H1 (cell line): ENCODE measurements at regions not wholly inside any gene's neighbourhood (a gene's known extent, or its start where the extent isn't known, plus 50 kb on each side); places are given as distances from the start of the nearest gene placed in this dataset.

Experiments
- CTCF ChIA-PET: fragments of 300-600 bp; sonication (Branson Sonifier 250); formaldehyde crosslinking; loops from one replicate; lab custom pipeline; 2021; ENCODE audit not compliant: partially characterized antibody; lab: Charles Lee
- POLR2A ChIA-PET: fragments of 300-600 bp; sonication (Branson Sonifier 250); formaldehyde crosslinking; loops from one replicate; lab custom pipeline; 2021; ENCODE audit warnings: inconsistent platforms; ENCODE audit not compliant: partially characterized antibody; lab: Charles Lee
- DNase-seq, 2 experiments: peaks; one replicate each; pipeline versions ENCODE4 v3.0.0 to v3.0.0-alpha.2; 2010 to 2022; ENCODE audit warnings: low spot score in 2 of 2, low read depth in 1 of 2, mixed read lengths in 1 of 2
- FAIRE-seq: peaks from 2 replicates; lab custom pipeline; 2011; peaks lifted over from hg19 to GRCh38; lab: Jason Lieb, UNC
- H2AFZ ChIP-seq: 2 replicates; pipeline ENCODE4 v1.8.1; 2012; ENCODE audit warnings: low read length, inconsistent platforms
- H2AK5ac ChIP-seq: 2 replicates; pipeline ENCODE4 v1.6.1; 2013; ENCODE audit warnings: low read depth, low read length
- H2BK120ac ChIP-seq: replicated peaks from 2 replicates; pipeline ENCODE3; 2013; ENCODE audit warnings: low read depth, low read length, inconsistent platforms
- H2BK12ac ChIP-seq: 2 replicates; pipeline ENCODE4 v1.6.1; 2013; ENCODE audit warnings: low read depth, low read length
- H2BK15ac ChIP-seq: 2 replicates; pipeline ENCODE4 v1.6.1; 2013; ENCODE audit warnings: low read length
- H2BK20ac ChIP-seq: 2 replicates; pipeline ENCODE4 v1.6.1; 2013; ENCODE audit warnings: low read length
- H2BK5ac ChIP-seq: 2 replicates; pipeline ENCODE4 v1.6.1; 2013; ENCODE audit warnings: low read depth, low read length
- H3K14ac ChIP-seq: 2 replicates; pipeline ENCODE4 v1.6.1; 2013; ENCODE audit warnings: inconsistent platforms; ENCODE audit not compliant: insufficient read length
- H3K18ac ChIP-seq: 2 replicates; pipeline ENCODE4 v1.6.1; 2013; ENCODE audit warnings: low read length; ENCODE audit errors: extremely low read depth
- H3K23ac ChIP-seq: 2 replicates; pipeline ENCODE4 v1.6.1; 2013; ENCODE audit warnings: inconsistent platforms; ENCODE audit not compliant: insufficient read length
- H3K23me2 ChIP-seq: 2 replicates; pipeline ENCODE4 v1.6.1; 2013; ENCODE audit warnings: low read depth, low read length
- H3K27ac ChIP-seq: 2 replicates; pipeline ENCODE4 v1.6.1; 2011; ENCODE audit warnings: low read depth, low read length, inconsistent platforms
- H3K27me3 ChIP-seq, 4 experiments: replicated peaks in 1 of 4; 1 replicate in 1 of 4; 2 replicates in 3 of 4; pipeline versions ENCODE4 v1.6.1 to v1.8.1; 2011 to 2013; ENCODE audit warnings: low read length in 3 of 4, mild to moderate bottlenecking in 3 of 4, inconsistent platforms in 2 of 4, mixed read lengths in 2 of 4, moderate library complexity in 1 of 4; ENCODE audit not compliant: control insufficient read depth in 3 of 4, insufficient read depth in 3 of 4; ENCODE audit errors: extremely low read depth in 1 of 4
- H3K36me3 ChIP-seq, 4 experiments: 2 replicates each; pipeline versions ENCODE4 v1.6.1 to v1.8.1; 2011 to 2013; ENCODE audit warnings: mild to moderate bottlenecking in 4 of 4, low read length in 3 of 4, moderate library complexity in 2 of 4, control low read depth in 1 of 4, inconsistent platforms in 1 of 4; ENCODE audit not compliant: insufficient read depth in 4 of 4, control insufficient read depth in 2 of 4
- H3K4ac ChIP-seq: replicated peaks from 2 replicates; pipeline ENCODE3; 2013; ENCODE audit warnings: low read length, low read depth, mixed read lengths, inconsistent platforms; ENCODE audit not compliant: insufficient read length
- H3K4me1 ChIP-seq, 4 experiments: replicated peaks in 1 of 4; 1 replicate in 1 of 4; 2 replicates in 3 of 4; pipeline versions ENCODE4 v1.6.1 to v1.8.1; 2011 to 2013; ENCODE audit warnings: low read length in 3 of 4, inconsistent platforms in 2 of 4, mixed read lengths in 1 of 4; ENCODE audit not compliant: insufficient read depth in 4 of 4, control insufficient read depth in 3 of 4
- H3K4me2 ChIP-seq, 2 experiments: 2 replicates each; pipeline versions ENCODE4 v1.6.1 to v1.8.1; 2011 to 2013; ENCODE audit warnings: low read depth in 2 of 2, low read length in 2 of 2, control low read depth in 1 of 2, inconsistent platforms in 1 of 2, mild to moderate bottlenecking in 1 of 2; ENCODE audit not compliant: insufficient read depth in 1 of 2
- H3K4me3 ChIP-seq, 4 experiments: fragments of 200-600, 300-600 bp in 1 of 4; sonication (generic), shearing (Covaris generic), sonication (Bioruptor Twin) in 1 of 4; 2 replicates each; pipeline versions ENCODE4 v1.5.1 to v1.8.1; 2011 to 2016; ENCODE audit warnings: low read length in 4 of 4, low read depth in 3 of 4, control low read depth in 2 of 4, inconsistent platforms in 2 of 4, mild to moderate bottlenecking in 2 of 4, mixed read lengths in 1 of 4, moderate library complexity in 1 of 4; ENCODE audit not compliant: insufficient read depth in 2 of 4; ENCODE audit errors: extremely low read depth in 1 of 4
- H3K56ac ChIP-seq: replicated peaks from 2 replicates; pipeline ENCODE3; 2013; ENCODE audit warnings: low read depth, mild to moderate bottlenecking, mixed read lengths, low read length, inconsistent platforms; ENCODE audit not compliant: insufficient read length
- H3K79me1 ChIP-seq: 2 replicates; pipeline ENCODE4 v1.6.1; 2013; ENCODE audit warnings: low read depth, low read length, control low read depth
- H3K79me2 ChIP-seq, 2 experiments: 2 replicates each; pipeline versions ENCODE4 v1.6.1 to v1.8.1; 2012 to 2013; ENCODE audit warnings: low read length in 2 of 2, mild to moderate bottlenecking in 2 of 2, inconsistent platforms in 1 of 2; ENCODE audit not compliant: insufficient read depth in 2 of 2, control insufficient read depth in 1 of 2
- H3K9ac ChIP-seq, 4 experiments: replicated peaks in 1 of 4; 1 replicate in 1 of 4; 2 replicates in 3 of 4; pipeline versions ENCODE4 v1.6.1 to v1.8.1; 2011 to 2013; ENCODE audit warnings: low read depth in 3 of 4, low read length in 3 of 4, control low read depth in 2 of 4, mild to moderate bottlenecking in 2 of 4, moderate library complexity in 2 of 4, inconsistent platforms in 1 of 4; ENCODE audit errors: extremely low read depth in 1 of 4
- H3K9me3 ChIP-seq, 2 experiments: 2 replicates each; pipeline versions ENCODE4 v1.6.1 to v1.8.1; 2012 to 2013; ENCODE audit warnings: mild to moderate bottlenecking in 2 of 2, moderate library complexity in 2 of 2, control low read depth in 1 of 2, inconsistent platforms in 1 of 2, low read depth in 1 of 2, low read length in 1 of 2, mixed read lengths in 1 of 2; ENCODE audit not compliant: insufficient read depth in 2 of 2
- H4K20me1 ChIP-seq, 2 experiments: replicated peaks in 1 of 2; 2 replicates each; pipeline versions ENCODE3 to v1.8.1; 2011 to 2013; ENCODE audit warnings: inconsistent platforms in 2 of 2, low read length in 2 of 2, mild to moderate bottlenecking in 1 of 2; ENCODE audit not compliant: insufficient read depth in 2 of 2, control insufficient read depth in 1 of 2
- H4K5ac ChIP-seq: 2 replicates; pipeline ENCODE4 v1.6.1; 2013; ENCODE audit warnings: low read length, low read depth, mixed read lengths, inconsistent platforms; ENCODE audit not compliant: insufficient read length
- H4K8ac ChIP-seq: 2 replicates; pipeline ENCODE4 v1.8.0; 2013; ENCODE audit warnings: mild to moderate bottlenecking, moderate library complexity, low read length, inconsistent platforms; ENCODE audit not compliant: insufficient read depth; ENCODE audit errors: extremely low read depth
- H4K91ac ChIP-seq: replicated peaks from 2 replicates; pipeline ENCODE3; 2013; ENCODE audit warnings: low read length, mixed read lengths, inconsistent platforms; ENCODE audit not compliant: insufficient read length
- RFX5 ChIP-seq: IDR thresholded peaks from 2 replicates; pipeline ENCODE4 v1.6.1; 2011; ENCODE audit warnings: low read depth, low read length, improper control_type of control experiment, borderline replicate concordance
- SIN3A ChIP-seq, 2 experiments: IDR thresholded peaks in 1 of 2; conservative IDR thresholded peaks in 1 of 2; 2 replicates each; pipeline ENCODE4 v1.6.1; 2011 to 2012; ENCODE audit warnings: low read length in 2 of 2, improper control_type of control experiment in 1 of 2, low read depth in 1 of 2, mild to moderate bottlenecking in 1 of 2
- WGBS, 2 experiments: shearing (Covaris generic) in 1 of 2; methylation state at CpG; one replicate each; pipeline versions ENCODE4 v1.1.6 to v1.1.7; 2013 to 2015; ENCODE audit warnings: low lambda C conversion rate in 2 of 2, mixed read lengths in 2 of 2, inconsistent platforms in 1 of 2, low coverage in 1 of 2, missing lambda C conversion rate in 1 of 2; ENCODE audit not compliant: insufficient replicate concordance in 2 of 2, insufficient coverage in 1 of 2, insufficient read length in 1 of 2; ENCODE audit errors: extremely low coverage in 1 of 2, missing lambda C conversion rate in 1 of 2; 5-methylcytosine and 5-hydroxymethylcytosine counted together

- 91% methylated on average over 1 of the region's 1 CpG; no CpG with 5 or more reads in 1 of the 2 experiments for WGBS, 2 experiments
- H2BK120ac ChIP-seq = no peak overlapping the region
- H3K9ac ChIP-seq = no peak overlapping the region
- no peak overlapping the region for H2BK15ac ChIP-seq
- no peak overlapping the region for H3K4me3 ChIP-seq
- FAIRE-seq = no peak
- H4K5ac ChIP-seq = no peak overlapping the region
- no peak overlapping the region for H2AK5ac ChIP-seq
- H2BK12ac ChIP-seq = no peak overlapping the region
- no peak overlapping the region for H3K18ac ChIP-seq
- peaks cover 0 to 17% (median 0%) of the 10 kb centered on the region in 4 experiments; a peak in 2 of 8 replicates for H3K36me3 ChIP-seq
- H3K23ac ChIP-seq = no peak overlapping the region
- no peaks in the 10 kb centered on the region for H4K20me1 ChIP-seq
- TF ChIP-seq SIN3A (conservative IDR thresholded peaks at IDR 0.05 in 1 of 2, IDR thresholded peaks at IDR 0.05 in 1 of 2; ENCODE audit: low read depth in 1 of 2, low read length in 2 of 2) (no peak), RFX5 (no peak)
- TF ChIP-seq, all 59 proteins: peak for 0
- Histone ChIP-seq H3K79me1 (no peaks in the 10 kb centered on the region), H3K27ac (no peak overlapping the region), H3K4me1 (no peaks in the 10 kb centered on the region), H3K14ac (no peak overlapping the region), H3K79me2 (no peaks in the 10 kb centered on the region), H3K4me2 (no peak overlapping the region), H4K91ac (no peak overlapping the region), H3K4ac (no peak overlapping the region), H3K27me3 (no peaks in the 10 kb centered on the region), H2BK5ac (no peak overlapping the region), H3K56ac (no peak overlapping the region), H2BK20ac (no peak overlapping the region), H2AFZ (no peak overlapping the region), H3K23me2 (no peaks in the 10 kb centered on the region), H4K8ac (no peak overlapping the region), H3K9me3 (no peaks in the 10 kb centered on the region)
- CTCF ChIA-PET = interaction anchor here (1.2 kb wide), 1 partner anchor 252 kb away, joined by 3 read pairs; no protein-coding TSS in a partner anchor
- DNase-seq = no peak
- POLR2A ChIA-PET = no interaction called here
Measured at GRCh38 chr4:122326908-122327307, 51.9 kb upstream of the ADAD1 start.
